ENCODE measurements at regions not wholly inside any gene's neighbourhood (a gene's known extent, or its start where the extent isn't known, plus 50 kb on each side); places are given as distances from the start of the nearest gene placed in this dataset.

- DNase-seq (ENCODE audit: low spot score) = no peak
Measured at GRCh38 chr3:168585544-168585943, 489.8 kb upstream of the GOLIM4 start.

GRCh38 chr3:168583977-168584376, 488.3 kb upstream of the GOLIM4 start:
- no peak for DNase-seq (ENCODE audit: low spot score)

- no peak for DNase-seq (ENCODE audit: low spot score)
Measured at GRCh38 chr3:168582503-168582902, 486.8 kb upstream of the GOLIM4 start.

- no peak for DNase-seq (ENCODE audit: low spot score)
Measured at GRCh38 chr3:168581771-168582225, 486.1 kb upstream of the GOLIM4 start.

GRCh38 chr3:168579010-168579409, 483.3 kb upstream of the GOLIM4 start:
- no peak for DNase-seq (ENCODE audit: low spot score)

- DNase-seq (ENCODE audit: low spot score) = no peak
Measured at GRCh38 chr3:168575750-168576149, 480.0 kb upstream of the GOLIM4 start.

GRCh38 chr3:168574455-168575158, 478.9 kb upstream of the GOLIM4 start:
- no peak for DNase-seq (ENCODE audit: low spot score)

GRCh38 chr3:168570404-168571155, 474.9 kb upstream of the GOLIM4 start:
- no peak for DNase-seq (ENCODE audit: low spot score)

- DNase-seq (ENCODE audit: low spot score) = no peak
Measured at GRCh38 chr3:168558728-168559411, 463.1 kb upstream of the GOLIM4 start.

GRCh38 chr3:168552251-168552650, 456.5 kb upstream of the GOLIM4 start:
- no peak for DNase-seq (ENCODE audit: low spot score)

GRCh38 chr3:168548719-168549118, 453.0 kb upstream of the GOLIM4 start:
- DNase-seq (ENCODE audit: low spot score) = no peak

- DNase-seq (ENCODE audit: low spot score) = no peak
Measured at GRCh38 chr3:168546707-168547106, 451.0 kb upstream of the GOLIM4 start.

GRCh38 chr3:168545591-168545990, 449.9 kb upstream of the GOLIM4 start:
- DNase-seq (ENCODE audit: low spot score) = no peak

GRCh38 chr3:168544097-168544957, 448.6 kb upstream of the GOLIM4 start:
- DNase-seq (ENCODE audit: low spot score) = no peak

- DNase-seq (ENCODE audit: low spot score) = no peak
Measured at GRCh38 chr3:168540726-168541125, 445.0 kb upstream of the GOLIM4 start.

GRCh38 chr3:168539909-168540308, 444.2 kb upstream of the GOLIM4 start:
- no peak for DNase-seq (ENCODE audit: low spot score)

GRCh38 chr3:168534761-168535160, 439.0 kb upstream of the GOLIM4 start:
- no peak for DNase-seq (ENCODE audit: low spot score)

GRCh38 chr3:168533600-168533999, 437.9 kb upstream of the GOLIM4 start:
- no peak for DNase-seq (ENCODE audit: low spot score)

- DNase-seq (ENCODE audit: low spot score) = no peak
Measured at GRCh38 chr3:168532135-168532534, 436.4 kb upstream of the GOLIM4 start.

- DNase-seq (ENCODE audit: low spot score) = no peak
Measured at GRCh38 chr3:168531116-168531515, 435.4 kb upstream of the GOLIM4 start.

- DNase-seq (ENCODE audit: low spot score) = no peak
Measured at GRCh38 chr3:168524129-168524528, 428.4 kb upstream of the GOLIM4 start.

Measured in activated CD4-positive, alpha-beta T cell treated with anti-CD3 and anti-CD28 coated beads, Interleukin-2, Interleukin-4, amounts not matched to agents 100 ng/mL and 50 ng/mL, durations not matched to agents 16 hours and 8 hours (primary cell).